Retinal pigment epithelial cell (primary cell): ENCODE measurements at regions not wholly inside any gene's neighbourhood (a gene's known extent, or its start where the extent isn't known, plus 50 kb on each side); places are given as distances from the start of the nearest gene placed in this dataset.

Source experiments
- DNase-seq: peaks from one replicate; pipeline ENCODE4 v3.0.0-alpha.2; 2010; ENCODE audit warnings: low read depth
- H3K4me3 ChIP-seq: 2 replicates; pipeline ENCODE4 v1.5.1; 2011; ENCODE audit warnings: mild to moderate bottlenecking, low read length, control low read depth, moderate library complexity
- CTCF ChIP-seq: conservative IDR thresholded peaks from 2 replicates; pipeline ENCODE4 v1.5.1; 2011; ENCODE audit warnings: low read depth, low read length, control low read depth, inconsistent platforms

DNA sequence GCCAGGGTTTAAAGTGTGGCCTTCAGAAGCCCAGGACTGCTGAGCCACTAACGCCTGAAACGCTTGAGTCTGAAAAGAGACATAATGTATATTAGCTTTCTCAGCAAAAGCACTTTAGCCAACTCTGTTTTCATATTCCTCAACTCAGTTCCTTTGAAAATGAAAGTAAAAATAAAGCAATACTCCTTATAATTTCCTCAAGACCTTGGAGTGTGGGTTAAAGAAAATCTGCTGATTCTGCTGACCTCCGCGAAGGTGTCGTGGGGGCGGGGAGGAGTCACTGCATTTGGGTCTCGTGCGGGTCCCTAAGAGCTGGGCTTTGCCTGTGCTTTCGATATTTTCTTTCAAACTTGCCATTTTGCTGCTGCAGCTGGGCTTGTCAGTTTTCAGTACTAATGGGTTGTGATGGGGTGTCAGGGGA is 142.2 kb upstream of the ARID1B start:
- TF ChIP-seq CTCF, result no peak

DNA sequence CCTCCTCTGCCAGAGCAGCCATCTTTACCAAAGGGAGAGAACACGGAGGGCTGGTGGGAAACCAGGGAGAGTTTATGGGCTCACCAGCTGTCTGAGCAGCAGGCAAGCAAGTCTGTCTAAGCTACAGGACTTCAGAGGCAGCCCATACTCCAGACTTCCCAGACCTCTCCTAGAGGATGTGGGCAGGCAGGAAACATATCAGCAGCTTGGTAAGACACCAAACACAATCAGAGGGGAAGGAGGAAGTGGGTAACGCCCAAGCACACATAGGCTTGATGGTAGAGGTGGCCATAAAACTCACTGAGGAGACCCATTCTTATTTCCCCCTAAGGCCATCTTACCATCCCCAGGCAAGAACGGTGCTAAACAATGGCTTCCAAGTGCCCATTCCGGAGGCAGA is 143.1 kb upstream of the ARID1B start:
- no peak for TF ChIP-seq CTCF
- no peak for DNase-seq
- no peak overlapping the region for H3K4me3 ChIP-seq

More for the DNA sequence above, 142.2 kb upstream of the ARID1B start:
- no peak for DNase-seq
- peak overlapping the region; percentile 32 for H3K4me3 ChIP-seq

DNA sequence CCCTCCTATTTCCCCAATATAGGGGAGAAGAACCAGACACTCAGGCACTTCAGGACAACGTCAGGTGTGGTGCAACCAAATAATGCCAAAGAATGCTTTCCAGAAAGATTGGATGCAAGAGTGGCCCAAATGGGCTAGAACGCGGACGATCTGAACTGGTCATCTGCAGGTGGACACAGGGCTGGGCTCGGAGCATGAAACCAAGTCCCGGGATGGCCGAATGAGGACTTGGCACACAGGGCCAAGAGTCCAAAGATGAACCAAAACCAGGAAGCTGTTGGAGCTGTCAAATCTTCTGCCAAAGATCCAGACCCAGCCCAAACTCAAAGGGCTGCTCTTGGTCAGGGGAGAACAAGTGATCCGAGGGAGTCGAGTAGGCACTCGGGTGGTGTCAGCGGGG is 143.9 kb upstream of the ARID1B start:
- no peak for DNase-seq
- TF ChIP-seq CTCF, result no peak
- H3K4me3 ChIP-seq, result no peak overlapping the region

- no peak for DNase-seq
- no peak overlapping the region for H3K4me3 ChIP-seq
- TF ChIP-seq CTCF, result no peak
Observed at GRCh38 chr6:156630613-156631302, 146.4 kb upstream of the ARID1B start.

DNA sequence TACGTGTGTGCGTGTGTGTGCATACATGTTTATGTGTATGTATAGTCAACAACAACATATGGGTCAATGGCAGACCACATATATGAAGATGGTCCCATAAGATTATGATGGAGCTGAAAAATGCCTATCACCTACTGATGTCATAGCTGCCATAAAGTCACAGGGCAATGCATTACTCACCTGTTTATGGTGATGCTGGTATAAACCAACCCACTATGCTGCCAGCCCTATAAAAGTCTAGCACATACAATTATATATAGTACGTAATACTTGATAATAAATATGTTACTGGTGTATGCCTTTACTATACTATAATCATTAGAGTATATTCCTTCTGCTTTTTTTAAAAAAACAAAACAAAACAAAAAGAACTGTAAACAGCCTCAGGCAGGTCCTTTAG is 148.4 kb upstream of the ARID1B start:
- no peak for TF ChIP-seq CTCF
- H3K4me3 ChIP-seq, result no peak overlapping the region
- no peak for DNase-seq

- TF ChIP-seq CTCF, result no peak
- H3K4me3 ChIP-seq, result no peak overlapping the region
- DNase-seq, result no peak
Observed at GRCh38 chr6:156627524-156627923, 149.7 kb upstream of the ARID1B start.

- no peak for DNase-seq
- no peak for TF ChIP-seq CTCF
- no peak overlapping the region for H3K4me3 ChIP-seq
Observed at GRCh38 chr6:156622185-156622584, 155.0 kb upstream of the ARID1B start.
